A673 (cell line): ENCODE measurements at regions not wholly inside any gene's neighbourhood (a gene's known extent, or its start where the extent isn't known, plus 50 kb on each side); places are given as distances from the start of the nearest gene placed in this dataset.

Source experiments
- BruUV-seq: library from RNA; stranded (reverse); fragments of 400-500 nt; replicated peaks from 2 replicates; lab custom pipeline; 2021; lab: Mats Ljungman, UMichigan
- CTCF ChIA-PET: fragments of 300-600 bp; sonication (Branson Sonifier 250); formaldehyde crosslinking; loops from one replicate; lab custom pipeline; 2022; ENCODE audit warnings: antibody characterized with exemption; lab: Charles Lee
- POLR2A ChIA-PET: fragments of 300-600 bp; sonication (Branson Sonifier 250); formaldehyde crosslinking; loops from one replicate; lab custom pipeline; 2022; ENCODE audit warnings: antibody characterized with exemption; ENCODE audit not compliant: low non-redundant PET; lab: Charles Lee
- DNase-seq: peaks from one replicate; pipeline ENCODE4 v3.0.0-alpha.2; 2015; ENCODE audit warnings: low spot score
- H3K27ac ChIP-seq: fragments of 200-600 bp; sonication (generic); 2 replicates; pipeline ENCODE4 v1.5.1; 2016; ENCODE audit warnings: mixed run types, low read depth, mild to moderate bottlenecking, mixed read lengths, antibody characterized with exemption, low read length; ENCODE audit not compliant: poor library complexity, severe bottlenecking
- H3K27me3 ChIP-seq: fragments of 200-600 bp; sonication (generic); replicated peaks from 2 replicates; pipeline ENCODE4 v1.6.1; 2017; ENCODE audit warnings: mixed run types, low read depth, mild to moderate bottlenecking, mixed read lengths, antibody characterized with exemption, low read length; ENCODE audit not compliant: insufficient read depth, poor library complexity
- H3K36me3 ChIP-seq: fragments of 200-600 bp; sonication (generic); 2 replicates; pipeline ENCODE4 v1.6.1; 2016; ENCODE audit warnings: mixed run types, mild to moderate bottlenecking, mixed read lengths, antibody characterized with exemption, low read length; ENCODE audit not compliant: insufficient read depth, poor library complexity, severe bottlenecking
- H3K4me1 ChIP-seq: fragments of 200-600 bp; sonication (generic); 2 replicates; pipeline ENCODE4 v1.6.1; 2017; ENCODE audit warnings: mixed run types, mild to moderate bottlenecking, mixed read lengths, antibody characterized with exemption, low read length; ENCODE audit not compliant: insufficient read depth, poor library complexity, severe bottlenecking
- H3K4me3 ChIP-seq: fragments of 200-600 bp; sonication (generic); 2 replicates; pipeline ENCODE4 v1.5.1; 2016; ENCODE audit warnings: low read depth, mixed run types, mild to moderate bottlenecking, mixed read lengths, low read length; ENCODE audit not compliant: poor library complexity, severe bottlenecking
- H3K9me3 ChIP-seq: fragments of 200-600 bp; sonication (generic); 2 replicates; pipeline ENCODE4 v1.6.1; 2016; ENCODE audit warnings: mixed run types, low read depth, mild to moderate bottlenecking, mixed read lengths, antibody characterized with exemption, low read length; ENCODE audit not compliant: poor library complexity, severe bottlenecking
- EZH2 ChIP-seq: fragments of 200-600 bp; sonication (generic); IDR thresholded peaks from 2 replicates; pipeline ENCODE4 v1.6.1; 2017; ENCODE audit warnings: borderline replicate concordance, low read depth, mild to moderate bottlenecking, mixed read lengths, antibody characterized with exemption, low read length; ENCODE audit not compliant: poor library complexity, severe bottlenecking
- intact Hi-C: fragments of 100-400 bp; cut with micrococcal nuclease; formaldehyde crosslinking; loops from one replicate; pipeline ENCODE4 v1.10.0; 2022; ENCODE audit not compliant: unreplicated experiment
- TF ChIP-seq, protein P1 (sequence below): fragments of 300-800, 200-600 bp; sonication (generic); conservative IDR thresholded peaks from 2 replicates; pipeline ENCODE4 v1.5.1; 2017; ENCODE audit warnings: low read depth, mild to moderate bottlenecking, antibody characterized with exemption, low read length, moderate library complexity, mixed read lengths

DNA sequence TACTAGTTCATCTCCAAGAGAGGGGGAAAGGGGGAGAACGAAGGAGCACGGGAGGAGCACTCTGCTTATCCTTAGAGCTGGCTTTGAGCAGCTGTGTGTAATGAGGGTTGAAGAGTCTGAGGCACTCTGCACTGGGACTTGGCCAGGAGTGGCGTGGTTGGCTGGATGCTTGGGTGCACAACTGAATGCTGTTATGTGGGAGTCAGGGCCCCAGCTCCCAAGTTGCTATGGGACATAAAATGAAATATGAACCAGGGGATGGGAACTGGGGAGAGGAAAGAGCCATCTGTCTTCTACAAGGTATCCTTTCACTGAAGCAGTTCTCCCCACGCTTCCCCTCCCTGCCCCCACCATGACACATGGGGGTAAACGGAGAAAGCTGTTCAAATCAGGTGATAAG lies 105.9 kb upstream of the ANKFN1 start:
- intact Hi-C loops: no loop called here
- no peak for TF ChIP-seq EZH2
- TF ChIP-seq, protein P1, sequence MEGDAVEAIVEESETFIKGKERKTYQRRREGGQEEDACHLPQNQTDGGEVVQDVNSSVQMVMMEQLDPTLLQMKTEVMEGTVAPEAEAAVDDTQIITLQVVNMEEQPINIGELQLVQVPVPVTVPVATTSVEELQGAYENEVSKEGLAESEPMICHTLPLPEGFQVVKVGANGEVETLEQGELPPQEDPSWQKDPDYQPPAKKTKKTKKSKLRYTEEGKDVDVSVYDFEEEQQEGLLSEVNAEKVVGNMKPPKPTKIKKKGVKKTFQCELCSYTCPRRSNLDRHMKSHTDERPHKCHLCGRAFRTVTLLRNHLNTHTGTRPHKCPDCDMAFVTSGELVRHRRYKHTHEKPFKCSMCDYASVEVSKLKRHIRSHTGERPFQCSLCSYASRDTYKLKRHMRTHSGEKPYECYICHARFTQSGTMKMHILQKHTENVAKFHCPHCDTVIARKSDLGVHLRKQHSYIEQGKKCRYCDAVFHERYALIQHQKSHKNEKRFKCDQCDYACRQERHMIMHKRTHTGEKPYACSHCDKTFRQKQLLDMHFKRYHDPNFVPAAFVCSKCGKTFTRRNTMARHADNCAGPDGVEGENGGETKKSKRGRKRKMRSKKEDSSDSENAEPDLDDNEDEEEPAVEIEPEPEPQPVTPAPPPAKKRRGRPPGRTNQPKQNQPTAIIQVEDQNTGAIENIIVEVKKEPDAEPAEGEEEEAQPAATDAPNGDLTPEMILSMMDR: no peak
- ChIA-PET CTCF (no interaction called here), POLR2A (no interaction called here)
- H3K36me3 ChIP-seq: no peaks in the 10 kb centered on the region
- H3K27me3 ChIP-seq: peaks cover 9% of the 10 kb centered on the region
- no peak overlapping the region for H3K27ac ChIP-seq
- BruUV-seq: no TSS peak
- H3K9me3 ChIP-seq: no peaks in the 10 kb centered on the region
- no peak for DNase-seq
- no peak overlapping the region for H3K4me3 ChIP-seq
- no peaks in the 10 kb centered on the region for H3K4me1 ChIP-seq

DNA sequence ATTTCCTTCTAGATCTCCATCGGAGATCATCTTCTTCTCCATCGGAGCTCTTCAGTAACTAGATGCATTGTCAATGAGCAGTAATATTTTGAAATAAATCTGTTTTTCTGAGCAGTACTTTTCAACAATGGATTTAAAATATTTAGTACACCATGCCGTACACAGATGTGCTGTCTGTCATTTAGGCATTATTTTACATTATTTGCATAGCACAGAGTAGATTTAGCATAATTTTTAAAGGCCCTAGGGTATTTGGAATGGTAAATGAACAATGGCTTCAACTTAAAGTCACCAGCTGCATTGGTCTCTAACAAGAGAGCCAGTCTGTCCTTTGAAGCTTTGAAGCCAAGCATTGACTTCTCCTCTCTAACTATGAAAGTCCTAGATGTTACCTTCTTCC lies 95.4 kb upstream of the ANKFN1 start:
- Histone ChIP-seq H3K27me3 (no peaks in the 10 kb centered on the region), H3K27ac (no peak overlapping the region), H3K4me1 (no peaks in the 10 kb centered on the region), H3K9me3 (no peaks in the 10 kb centered on the region), H3K36me3 (no peaks in the 10 kb centered on the region), H3K4me3 (no peak overlapping the region)
- CTCF ChIA-PET: no interaction called here
- POLR2A ChIA-PET: no interaction called here
- no peak for DNase-seq
- no TSS peak for BruUV-seq
- intact Hi-C loops: no loop called here
- no peak for TF ChIP-seq EZH2
- TF ChIP-seq, protein P1: no peak

DNA sequence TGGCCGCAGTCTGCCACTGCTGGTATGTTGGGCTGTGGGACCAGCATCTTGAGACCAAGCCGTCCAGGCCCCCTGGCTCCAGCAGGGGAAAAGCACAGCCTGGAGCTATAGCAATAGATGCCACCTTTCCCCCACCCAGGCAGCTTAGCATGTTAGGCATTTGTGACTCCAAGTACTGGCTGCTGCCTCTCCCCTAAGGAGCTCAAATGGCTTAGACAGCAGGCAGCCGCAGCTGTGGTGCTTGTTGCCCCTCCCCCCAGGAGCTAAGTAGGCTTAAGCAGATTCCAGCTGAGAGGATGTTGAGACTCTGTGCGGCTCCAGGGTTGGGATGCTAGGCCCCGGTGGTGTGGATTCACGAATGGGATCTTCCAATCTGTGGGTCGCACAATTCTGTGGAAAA lies 88.8 kb upstream of the ANKFN1 start:
- no peak overlapping the region for H3K27ac ChIP-seq
- H3K4me3 ChIP-seq: no peak overlapping the region
- POLR2A ChIA-PET: no interaction called here
- no peaks in the 10 kb centered on the region for H3K4me1 ChIP-seq
- no peak for DNase-seq
- CTCF ChIA-PET: no interaction called here
- H3K9me3 ChIP-seq: no peaks in the 10 kb centered on the region
- intact Hi-C loops: no loop called here
- BruUV-seq: no TSS peak
- no peaks in the 10 kb centered on the region for H3K36me3 ChIP-seq
- no peaks in the 10 kb centered on the region for H3K27me3 ChIP-seq
- no peak for TF ChIP-seq EZH2
- TF ChIP-seq, protein P1: no peak
